K562 (cell line): ENCODE measurements at regions not wholly inside any gene's neighbourhood (a gene's known extent, or its start where the extent isn't known, plus 50 kb on each side); places are given as distances from the start of the nearest gene placed in this dataset.

Experiments used
- ATAC-seq: fragments of 200-7000 bp; cut with Tn5 transposase; 3 replicates; pipeline ENCODE4 v1.9.1; 2020; ENCODE audit warnings: moderate library complexity
- BruUV-seq: library from RNA; stranded (reverse); fragments of 400-500 nt; replicated peaks from 2 replicates; lab custom pipeline; 2021; lab: Mats Ljungman, UMichigan
- CTCF ChIA-PET: fragments of 300-600 bp; formaldehyde crosslinking; extraction: SDS; loops from one replicate; lab custom pipeline; 2021; ENCODE audit warnings: low intra/inter-chr PET ratio; lab: Yijun Ruan, JAX
- POLR2A ChIA-PET: fragments of 300-600, 350-650 bp; sonication (Branson Sonifier 250); formaldehyde crosslinking; extraction: SDS; loops from one replicate; lab custom pipeline; 2021; ENCODE audit warnings: antibody characterized with exemption, inconsistent platforms; lab: Yijun Ruan, JAX
- DNase-seq, 4 experiments: peaks; one replicate each; pipeline versions ENCODE4 v3.0.0 to v3.0.0-alpha.2; 2011 to 2018; ENCODE audit warnings: low spot score in 3 of 4, mixed read lengths in 3 of 4; ENCODE audit errors: extremely low read depth in 1 of 4
- FAIRE-seq: peaks from 2 replicates; lab custom pipeline; 2011; peaks lifted over from hg19 to GRCh38; lab: Jason Lieb, UNC
- H2AFZ ChIP-seq: 2 replicates; pipeline ENCODE4 v1.6.0; 2011; ENCODE audit warnings: low read depth, low read length, control low read depth, inconsistent platforms
- H3K27ac ChIP-seq: fragments of 200-600 bp; 3 replicates; pipeline ENCODE4 v1.8.0; 2011; ENCODE audit warnings: low read depth, mild to moderate bottlenecking, control low read depth, inconsistent platforms, low read length, moderate library complexity, mixed read lengths; ENCODE audit errors: extremely low read depth
- H3K27me3 ChIP-seq, 2 experiments: fragments of 300-600 bp in 1 of 2; 2 replicates in 1 of 2; 3 replicates in 1 of 2; pipeline versions ENCODE4 v1.6.0 to v1.8.0; 2011; ENCODE audit warnings: inconsistent platforms in 2 of 2, low read length in 2 of 2, mild to moderate bottlenecking in 1 of 2, mixed read lengths in 1 of 2, moderate library complexity in 1 of 2; ENCODE audit not compliant: control insufficient read depth in 2 of 2, insufficient read depth in 2 of 2
- H3K36me3 ChIP-seq: fragments of 300-600 bp; 3 replicates; pipeline ENCODE4 v1.8.0; 2011; ENCODE audit warnings: mild to moderate bottlenecking, low read length, inconsistent platforms; ENCODE audit not compliant: control insufficient read depth, insufficient read depth
- H3K4me1 ChIP-seq, 2 experiments: fragments of 200-600 bp in 1 of 2; replicated peaks in 1 of 2; 2 replicates in 1 of 2; 3 replicates in 1 of 2; pipeline versions ENCODE4 v1.5.1 to v1.8.0; 2011; ENCODE audit warnings: inconsistent platforms in 2 of 2, low read length in 2 of 2, mild to moderate bottlenecking in 1 of 2, mixed read lengths in 1 of 2, moderate library complexity in 1 of 2; ENCODE audit not compliant: control insufficient read depth in 2 of 2, insufficient read depth in 2 of 2
- H3K4me2 ChIP-seq: 2 replicates; pipeline ENCODE4 v1.6.1; 2011; ENCODE audit warnings: low read length, control low read depth, inconsistent platforms, mixed read lengths; ENCODE audit not compliant: insufficient read depth
- H3K4me3 ChIP-seq: fragments of 200-600 bp; sonication (generic), shearing (Covaris generic); 2 replicates; pipeline ENCODE4 v1.5.1; 2016; ENCODE audit warnings: control low read depth, inconsistent platforms
- H3K79me2 ChIP-seq: fragments of 200-600 bp; 3 replicates; pipeline ENCODE4 v1.8.0; 2011; ENCODE audit warnings: low read length, inconsistent platforms; ENCODE audit not compliant: control insufficient read depth, insufficient read depth
- H3K9ac ChIP-seq, 2 experiments: 2 replicates each; pipeline versions ENCODE4 v1.6.0 to v1.6.1; 2011; ENCODE audit warnings: low read depth in 2 of 2, low read length in 2 of 2, control low read depth in 1 of 2, inconsistent platforms in 1 of 2, mild to moderate bottlenecking in 1 of 2, mixed read lengths in 1 of 2; ENCODE audit not compliant: insufficient read depth in 1 of 2
- H3K9me1 ChIP-seq: one replicate; pipeline ENCODE4 v1.6.0; 2011; ENCODE audit warnings: inconsistent platforms, mild to moderate bottlenecking, low read length, moderate library complexity; ENCODE audit not compliant: control insufficient read depth, insufficient read depth
- H3K9me3 ChIP-seq: replicated peaks from 2 replicates; pipeline ENCODE4 v1.5.1; 2011; ENCODE audit warnings: low read depth, low read length, inconsistent platforms; ENCODE audit not compliant: control insufficient read depth, insufficient read depth
- H4K20me1 ChIP-seq: replicated peaks from 2 replicates; pipeline ENCODE4 v1.6.1; 2011; ENCODE audit warnings: low read length, inconsistent platforms, mixed read lengths; ENCODE audit not compliant: control insufficient read depth, insufficient read depth
- ARID1B ChIP-seq: fragments of 450-650 bp; IDR thresholded peaks from 2 replicates; pipeline ENCODE4 v1.6.1; 2016; ENCODE audit warnings: antibody characterized with exemption, mild to moderate bottlenecking, inconsistent platforms
- FOXA3 ChIP-seq, 2 experiments: fragments of 450-650 bp in 1 of 2; sonication (generic) in 1 of 2; formaldehyde crosslinking; IDR thresholded peaks in 1 of 2; conservative IDR thresholded peaks in 1 of 2; 2 replicates each; pipeline versions ENCODE4 v1.4.0 to v1.8.0; 2020 to 2022; ENCODE audit warnings: mild to moderate bottlenecking in 2 of 2, missing genetic modification reagents in 1 of 2
- SOX6 ChIP-seq: fragments of 450-650 bp; IDR thresholded peaks from 2 replicates; pipeline ENCODE4 v1.6.1; 2014; ENCODE audit warnings: mild to moderate bottlenecking
- TAL1 ChIP-seq: fragments of 450-650 bp; IDR thresholded peaks from 2 replicates; pipeline ENCODE4 v1.6.1; 2016; ENCODE audit warnings: mild to moderate bottlenecking
- ZNF75A ChIP-seq: fragments of 450-650 bp; formaldehyde crosslinking; IDR thresholded peaks from 2 replicates; pipeline ENCODE4 v1.4.0; 2020; ENCODE audit warnings: mild to moderate bottlenecking
- WGBS: fragments of 100-300 bp; shearing (Covaris generic); methylation state at CpG from one replicate; pipeline ENCODE4 v1.1.6; 2016; ENCODE audit warnings: low coverage, mixed read lengths; ENCODE audit not compliant: insufficient coverage; ENCODE audit errors: missing lambda C conversion rate; 5-methylcytosine and 5-hydroxymethylcytosine counted together
- in situ Hi-C: fragments of 300-500 bp; cut with MboI; formaldehyde crosslinking; loops from 4 replicates; pipeline ENCODE4 v1.15.0; 2018; ENCODE audit warnings: inconsistent platforms, mixed read lengths
- intact Hi-C: fragments of 100-400 bp; cut with micrococcal nuclease; formaldehyde crosslinking; loops from 2 replicates; pipeline ENCODE4 v1.14.2; 2022
- TF ChIP-seq, protein P1 (sequence below): sonication (generic); formaldehyde crosslinking; IDR thresholded peaks from 2 replicates; pipeline ENCODE4 v1.8.1; 2023; ENCODE audit warnings: mild to moderate bottlenecking, missing genetic modification reagents
- TF ChIP-seq, protein P2 (sequence below), 2 experiments: fragments of 200-800 bp in 1 of 2; sonication (Bioruptor generic) in 1 of 2; sonication (generic) in 1 of 2; formaldehyde crosslinking in 1 of 2; IDR thresholded peaks in 1 of 2; conservative IDR thresholded peaks in 1 of 2; 2 replicates each; pipeline versions ENCODE4 v1.5.0 to v1.6.1; 2016 to 2020; ENCODE audit warnings: missing compliant biosample characterization in 1 of 2, missing genetic modification characterization in 1 of 2, missing genetic modification reagents in 1 of 2

DNA sequence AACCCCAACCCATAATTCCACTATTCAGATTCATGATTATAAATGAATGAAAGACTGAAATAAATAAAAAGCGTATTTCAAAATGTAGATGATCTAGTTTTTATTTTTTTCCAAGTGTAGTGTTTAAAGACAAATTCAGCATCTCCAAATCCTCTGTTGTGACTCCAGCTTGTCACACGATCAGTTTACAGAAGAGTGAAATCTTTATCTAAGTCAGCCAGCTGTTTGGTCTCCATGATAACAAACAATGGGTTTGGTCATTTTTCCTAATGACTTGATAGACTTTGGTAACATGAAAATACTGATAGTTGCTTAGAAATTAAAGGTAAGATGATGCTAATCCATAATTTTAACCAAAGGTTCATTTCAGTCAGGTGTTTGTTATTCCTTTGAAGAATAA, 114.5 kb upstream of the RASSF8 start:
- Histone ChIP-seq H3K9me1 (no peaks in the 10 kb centered on the region), H3K9ac (no peak overlapping the region), H3K36me3 (no peaks in the 10 kb centered on the region), H3K9me3 (no peaks in the 10 kb centered on the region), H3K4me2 (no peak overlapping the region), H3K79me2 (no peaks in the 10 kb centered on the region), H3K27me3 (peaks cover 0 to 2% of the 10 kb centered on the region in 2 experiments; a peak in 1 of 5 replicates), H3K4me3 (no peak overlapping the region), H2AFZ (no peak overlapping the region), H3K4me1 (no peaks in the 10 kb centered on the region), H4K20me1 (no peaks in the 10 kb centered on the region), H3K27ac (no peak overlapping the region)
- WGBS: 0% methylated on average over 2 of the region's 2 CpGs
- ATAC-seq: no peak
- CTCF ChIA-PET: no interaction called here
- FAIRE-seq: no peak
- TF ChIP-seq TAL1 (peak; percentile 37; the same call in 1 of the 2 replicates), ZNF75A (no peak), ARID1B (peak; percentile 42; the same call in 1 of the 2 replicates), FOXA3 (CRISPR knock-in tag; conservative IDR thresholded peaks at IDR 0.05 in 1 of 2, IDR thresholded peaks at IDR 0.05 in 1 of 2) (0 out of 4 replicates have a peak, but pooled peaks of 1 of the 2 experiments have one; percentile 14), SOX6 (peak; percentile 39; the same call in 1 of the 2 replicates)
- TF ChIP-seq, protein P1, sequence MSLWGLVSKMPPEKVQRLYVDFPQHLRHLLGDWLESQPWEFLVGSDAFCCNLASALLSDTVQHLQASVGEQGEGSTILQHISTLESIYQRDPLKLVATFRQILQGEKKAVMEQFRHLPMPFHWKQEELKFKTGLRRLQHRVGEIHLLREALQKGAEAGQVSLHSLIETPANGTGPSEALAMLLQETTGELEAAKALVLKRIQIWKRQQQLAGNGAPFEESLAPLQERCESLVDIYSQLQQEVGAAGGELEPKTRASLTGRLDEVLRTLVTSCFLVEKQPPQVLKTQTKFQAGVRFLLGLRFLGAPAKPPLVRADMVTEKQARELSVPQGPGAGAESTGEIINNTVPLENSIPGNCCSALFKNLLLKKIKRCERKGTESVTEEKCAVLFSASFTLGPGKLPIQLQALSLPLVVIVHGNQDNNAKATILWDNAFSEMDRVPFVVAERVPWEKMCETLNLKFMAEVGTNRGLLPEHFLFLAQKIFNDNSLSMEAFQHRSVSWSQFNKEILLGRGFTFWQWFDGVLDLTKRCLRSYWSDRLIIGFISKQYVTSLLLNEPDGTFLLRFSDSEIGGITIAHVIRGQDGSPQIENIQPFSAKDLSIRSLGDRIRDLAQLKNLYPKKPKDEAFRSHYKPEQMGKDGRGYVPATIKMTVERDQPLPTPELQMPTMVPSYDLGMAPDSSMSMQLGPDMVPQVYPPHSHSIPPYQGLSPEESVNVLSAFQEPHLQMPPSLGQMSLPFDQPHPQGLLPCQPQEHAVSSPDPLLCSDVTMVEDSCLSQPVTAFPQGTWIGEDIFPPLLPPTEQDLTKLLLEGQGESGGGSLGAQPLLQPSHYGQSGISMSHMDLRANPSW: no peak
- TF ChIP-seq, protein P2, sequence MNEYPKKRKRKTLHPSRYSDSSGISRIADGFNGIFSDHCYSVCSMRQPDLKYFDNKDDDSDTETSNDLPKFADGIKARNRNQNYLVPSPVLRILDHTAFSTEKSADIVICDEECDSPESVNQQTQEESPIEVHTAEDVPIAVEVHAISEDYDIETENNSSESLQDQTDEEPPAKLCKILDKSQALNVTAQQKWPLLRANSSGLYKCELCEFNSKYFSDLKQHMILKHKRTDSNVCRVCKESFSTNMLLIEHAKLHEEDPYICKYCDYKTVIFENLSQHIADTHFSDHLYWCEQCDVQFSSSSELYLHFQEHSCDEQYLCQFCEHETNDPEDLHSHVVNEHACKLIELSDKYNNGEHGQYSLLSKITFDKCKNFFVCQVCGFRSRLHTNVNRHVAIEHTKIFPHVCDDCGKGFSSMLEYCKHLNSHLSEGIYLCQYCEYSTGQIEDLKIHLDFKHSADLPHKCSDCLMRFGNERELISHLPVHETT (CRISPR knock-in tag; conservative IDR thresholded peaks at IDR 0.05 in 1 of 2, IDR thresholded peaks at IDR 0.05 in 1 of 2): peak in 1 of 2 experiments; percentile 55; a peak in 1 of 4 replicates
- POLR2A ChIA-PET: no interaction called here
- no TSS peak for BruUV-seq
- in situ Hi-C loops (no loop called here), intact Hi-C loops (no loop called here)
- no peak for DNase-seq
